ENCODE measurements at regions not wholly inside any gene's neighbourhood (a gene's known extent, or its start where the extent isn't known, plus 50 kb on each side); places are given as distances from the start of the nearest gene placed in this dataset.

DNA sequence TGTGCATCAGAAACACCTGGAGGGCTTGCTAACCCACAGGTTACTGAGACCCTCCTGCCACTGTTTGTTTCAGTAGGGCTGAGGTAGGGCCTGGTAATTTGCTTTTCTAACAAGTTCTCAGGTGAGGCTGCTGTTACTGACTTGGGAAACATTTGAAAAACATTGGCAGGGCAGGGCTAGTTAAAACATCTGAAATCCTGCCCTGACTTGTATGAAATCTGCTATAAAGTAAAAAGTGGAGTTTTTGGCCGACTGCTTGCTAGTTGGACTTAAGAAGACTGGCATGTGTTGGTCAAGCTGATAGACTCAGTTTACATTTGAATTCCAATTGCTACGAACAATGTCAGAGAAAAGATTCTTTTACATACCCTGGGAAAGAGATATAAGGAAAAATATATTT is 111.6 kb upstream of the DLX2 start:
- H3K9me3 Mint-ChIP-seq = no peaks in the 10 kb centered on the region
- no peaks in the 10 kb centered on the region for H3K4me1 Mint-ChIP-seq
- no peak for ATAC-seq (replicated peaks)
- H3K4me3 Mint-ChIP-seq = no peak overlapping the region
- H3K36me3 Mint-ChIP-seq (ENCODE audit: low read depth) = no peaks in the 10 kb centered on the region
- H3K27ac Mint-ChIP-seq = no peak overlapping the region
- H3K27me3 Mint-ChIP-seq = no peaks in the 10 kb centered on the region

DNA sequence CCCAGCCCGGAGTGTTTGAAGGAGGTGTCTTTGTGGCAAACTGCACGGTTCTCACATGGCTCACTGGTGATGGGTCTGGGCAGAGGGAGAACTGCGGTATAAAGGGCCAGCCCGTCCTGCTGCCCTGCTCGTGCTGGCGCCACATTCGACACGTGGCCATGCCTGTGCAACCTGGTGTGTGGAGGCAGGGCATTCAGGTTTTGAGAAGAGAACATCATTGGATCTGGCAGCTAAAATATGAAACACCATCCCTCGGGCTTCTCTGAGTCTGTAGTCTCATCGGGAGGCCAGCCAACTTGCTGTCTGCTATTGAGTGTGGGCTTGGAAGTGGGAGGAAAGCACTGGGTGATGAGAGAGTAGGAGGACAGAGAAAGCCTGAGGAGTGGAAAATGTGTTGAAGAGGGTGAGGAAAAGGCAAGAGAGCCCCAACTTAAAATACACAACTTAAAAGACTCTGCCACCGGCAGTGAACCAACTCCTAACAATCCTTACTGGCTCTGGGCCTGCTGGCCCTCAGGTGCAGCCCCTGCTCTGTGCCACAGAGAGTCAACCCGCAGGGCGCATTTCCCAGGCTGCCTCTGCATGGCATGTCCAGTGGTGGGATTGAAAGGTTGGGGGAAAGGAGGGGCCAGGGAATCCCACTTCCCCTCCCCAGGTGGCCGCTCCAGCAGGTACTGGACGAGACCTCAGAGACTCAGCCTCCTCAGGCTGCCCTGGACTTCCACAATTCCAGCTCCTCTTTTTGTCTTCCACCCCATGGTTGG is 112.7 kb upstream of the DLX2 start:
- H3K9me3 Mint-ChIP-seq = no peaks in the 10 kb centered on the region
- H3K27ac Mint-ChIP-seq = no peak overlapping the region
- no peak overlapping the region for H3K4me3 Mint-ChIP-seq
- H3K36me3 Mint-ChIP-seq (ENCODE audit: low read depth) = no peaks in the 10 kb centered on the region
- H3K27me3 Mint-ChIP-seq = no peaks in the 10 kb centered on the region
- no peaks in the 10 kb centered on the region for H3K4me1 Mint-ChIP-seq
- ATAC-seq (replicated peaks) = no peak

- no peak for ATAC-seq (replicated peaks)
Observed at GRCh38 chr2:172215936-172216335, 113.2 kb upstream of the DLX2 start.

DNA sequence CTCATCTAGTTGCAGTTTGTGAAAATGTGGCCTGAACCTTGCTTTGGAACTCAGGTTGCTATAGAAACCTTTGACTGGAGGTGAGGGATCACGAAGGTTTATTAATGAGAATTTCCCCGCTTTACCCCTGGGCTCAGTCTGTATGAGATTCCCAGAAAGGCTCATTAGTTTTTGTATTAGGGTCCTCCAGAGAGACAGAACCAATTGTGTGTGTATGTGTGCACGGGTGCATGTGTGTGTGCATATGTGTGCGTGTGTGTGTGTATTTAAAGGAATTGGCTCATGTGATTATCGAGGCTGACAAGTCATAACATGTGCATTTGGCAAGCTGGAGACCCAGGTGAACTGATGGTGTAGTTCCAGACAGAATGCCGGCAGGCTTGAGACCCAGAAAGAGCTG is 113.8 kb upstream of the DLX2 start:
- Mint-ChIP-seq H3K27ac (no peak overlapping the region), H3K4me3 (no peak overlapping the region), H3K27me3 (no peaks in the 10 kb centered on the region), H3K9me3 (no peaks in the 10 kb centered on the region), H3K36me3 (ENCODE audit: low read depth) (no peaks in the 10 kb centered on the region), H3K4me1 (no peaks in the 10 kb centered on the region)
- no peak for ATAC-seq (replicated peaks)

More at GRCh38 chr2:172215936-172216335, 113.2 kb upstream of the DLX2 start:
- no peak overlapping the region for H3K27ac Mint-ChIP-seq
- no peaks in the 10 kb centered on the region for H3K36me3 Mint-ChIP-seq (ENCODE audit: low read depth)
- no peaks in the 10 kb centered on the region for H3K27me3 Mint-ChIP-seq
- no peaks in the 10 kb centered on the region for H3K4me1 Mint-ChIP-seq
- H3K9me3 Mint-ChIP-seq = no peaks in the 10 kb centered on the region
- H3K4me3 Mint-ChIP-seq = no peak overlapping the region

- Mint-ChIP-seq H3K27me3 (no peaks in the 10 kb centered on the region), H3K4me1 (peaks cover 6% of the 10 kb centered on the region), H3K36me3 (ENCODE audit: low read depth) (no peaks in the 10 kb centered on the region), H3K9me3 (no peaks in the 10 kb centered on the region), H3K27ac (no peak overlapping the region), H3K4me3 (no peak overlapping the region)
- ATAC-seq (replicated peaks) = no peak
Observed at GRCh38 chr2:172219201-172219600, 116.5 kb upstream of the DLX2 start.

GRCh38 chr2:172220121-172220520 is 117.4 kb upstream of the DLX2 start:
- no peak for ATAC-seq (replicated peaks)
- H3K9me3 Mint-ChIP-seq = no peaks in the 10 kb centered on the region
- H3K36me3 Mint-ChIP-seq (ENCODE audit: low read depth) = no peaks in the 10 kb centered on the region
- peaks cover 15% of the 10 kb centered on the region for H3K4me1 Mint-ChIP-seq
- no peak overlapping the region for H3K4me3 Mint-ChIP-seq
- H3K27ac Mint-ChIP-seq = no peak overlapping the region
- H3K27me3 Mint-ChIP-seq = no peaks in the 10 kb centered on the region

DNA sequence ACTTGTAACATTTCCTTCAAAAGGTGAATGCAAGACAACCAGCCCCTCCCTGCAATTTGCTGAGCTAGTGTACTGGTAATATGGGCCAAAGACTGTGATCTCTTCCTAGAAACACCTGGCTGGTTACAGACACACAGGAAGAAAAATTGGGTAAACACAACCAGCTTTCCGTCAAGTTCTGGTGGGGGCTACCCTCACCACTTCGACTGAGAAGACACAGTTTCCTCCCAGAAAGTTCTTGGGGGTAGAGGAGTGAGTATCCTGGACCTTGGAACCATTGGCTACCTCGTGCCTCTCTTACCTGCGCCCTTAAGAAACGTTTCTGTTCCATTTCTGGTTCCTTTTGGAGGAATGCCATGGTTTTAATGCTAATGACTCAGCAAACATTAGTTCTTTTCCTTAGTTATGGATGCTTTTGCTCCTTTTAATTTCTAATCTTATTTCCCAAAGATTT is 120.9 kb upstream of the DLX2 start:
- Mint-ChIP-seq H3K27ac (peak overlapping the region; percentile 17), H3K4me3 (peak overlapping the region; percentile 16), H3K9me3 (no peaks in the 10 kb centered on the region), H3K36me3 (ENCODE audit: low read depth) (no peaks in the 10 kb centered on the region), H3K4me1 (peaks cover 25% of the 10 kb centered on the region), H3K27me3 (no peaks in the 10 kb centered on the region)
- ATAC-seq (replicated peaks) = no peak

- H3K9me3 Mint-ChIP-seq = no peaks in the 10 kb centered on the region
- H3K4me1 Mint-ChIP-seq = peaks cover 32% of the 10 kb centered on the region
- no peaks in the 10 kb centered on the region for H3K27me3 Mint-ChIP-seq
- no peak overlapping the region for H3K27ac Mint-ChIP-seq
- H3K36me3 Mint-ChIP-seq (ENCODE audit: low read depth) = no peaks in the 10 kb centered on the region
- no peak for ATAC-seq (replicated peaks)
- H3K4me3 Mint-ChIP-seq = no peak overlapping the region
Observed at GRCh38 chr2:172225786-172226185, 123.1 kb upstream of the DLX2 start.

DNA sequence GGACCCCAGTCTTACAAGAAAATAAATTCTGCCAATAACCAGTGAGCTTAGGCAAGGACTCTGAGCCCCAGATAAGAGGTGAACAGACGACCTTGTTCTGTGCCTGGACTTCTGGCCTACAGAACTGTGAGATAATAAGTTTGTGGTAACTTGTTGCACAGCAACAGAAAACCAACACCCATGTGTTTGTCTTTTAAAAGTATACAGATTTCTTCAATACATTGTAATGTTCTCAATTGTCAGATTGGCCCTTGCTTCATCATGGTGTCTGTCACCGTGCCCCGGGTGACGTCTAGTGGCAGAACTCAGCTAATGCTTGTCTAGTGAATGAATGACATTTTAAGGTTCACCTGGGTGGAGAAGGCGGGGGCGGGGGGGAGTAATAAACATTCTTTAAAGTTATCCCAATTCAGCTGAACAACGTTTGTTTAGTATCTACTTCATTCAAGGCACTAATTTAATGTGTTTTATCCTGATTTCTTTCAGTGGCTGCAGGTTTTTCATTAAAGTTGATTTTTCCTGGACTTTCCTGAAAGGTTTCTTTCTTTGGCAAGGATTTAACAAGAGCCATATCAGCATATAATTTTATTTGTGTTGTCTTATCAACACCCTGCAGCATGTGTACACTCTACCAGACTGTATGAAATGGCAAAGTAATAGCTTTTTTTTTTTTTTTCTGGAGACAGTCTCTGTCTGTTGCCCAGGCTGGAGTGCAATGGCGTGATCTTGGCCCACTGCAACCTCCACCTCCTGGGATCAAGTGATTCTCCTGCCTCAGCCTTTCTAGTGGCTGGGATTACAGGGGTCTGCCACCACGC is 123.8 kb upstream of the DLX2 start:
- Mint-ChIP-seq H3K27me3 (no peaks in the 10 kb centered on the region), H3K27ac (no peak overlapping the region), H3K4me1 (peaks cover 32% of the 10 kb centered on the region), H3K36me3 (ENCODE audit: low read depth) (no peaks in the 10 kb centered on the region), H3K4me3 (no peak overlapping the region), H3K9me3 (no peaks in the 10 kb centered on the region)
- ATAC-seq (replicated peaks) = peak; percentile 46

GRCh38 chr2:172227719-172228118 is 125.0 kb upstream of the DLX2 start:
- H3K4me1 Mint-ChIP-seq = peaks cover 40% of the 10 kb centered on the region
- H3K27ac Mint-ChIP-seq = no peak overlapping the region

DNA sequence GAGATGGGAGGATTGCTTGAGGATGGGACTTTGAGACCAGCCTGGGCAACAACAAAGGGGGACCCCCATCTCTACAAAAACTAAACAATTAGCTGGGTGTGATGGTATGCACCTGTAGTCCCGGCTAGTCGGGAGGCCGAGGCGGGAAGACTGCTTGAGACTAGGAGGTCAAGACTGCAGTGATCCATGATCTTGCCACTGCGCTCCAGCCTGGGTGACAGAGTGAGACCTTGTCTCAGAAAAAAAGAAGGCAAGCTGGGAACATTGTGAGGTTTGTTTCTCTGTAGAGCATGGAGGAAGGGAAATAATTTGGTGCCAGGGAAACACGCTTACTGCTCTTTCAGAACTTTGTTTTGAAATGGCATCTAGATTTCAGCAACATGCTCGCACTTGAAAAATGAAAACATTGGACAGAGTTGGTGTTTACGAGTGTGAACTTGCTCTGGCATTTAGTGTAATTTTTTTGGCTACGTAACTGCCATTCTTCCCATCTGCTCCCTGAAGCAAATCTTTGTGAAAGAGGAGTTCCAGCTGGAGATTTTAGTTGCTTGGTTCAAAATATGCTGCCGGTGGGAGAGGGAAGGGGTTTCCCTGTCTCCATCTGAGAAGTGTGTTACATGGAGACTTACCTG is 125.6 kb upstream of the DLX2 start:
- Mint-ChIP-seq H3K27me3 (no peaks in the 10 kb centered on the region), H3K27ac (peak overlapping the region; percentile 45), H3K4me1 (peaks cover 34% of the 10 kb centered on the region), H3K36me3 (ENCODE audit: low read depth) (no peaks in the 10 kb centered on the region), H3K4me3 (no peak overlapping the region), H3K9me3 (no peaks in the 10 kb centered on the region)
- ATAC-seq (replicated peaks) = no peak

More at GRCh38 chr2:172227719-172228118, 125.0 kb upstream of the DLX2 start:
- no peaks in the 10 kb centered on the region for H3K27me3 Mint-ChIP-seq
- H3K36me3 Mint-ChIP-seq (ENCODE audit: low read depth) = no peaks in the 10 kb centered on the region
- no peaks in the 10 kb centered on the region for H3K9me3 Mint-ChIP-seq
- no peak for ATAC-seq (replicated peaks)
- no peak overlapping the region for H3K4me3 Mint-ChIP-seq

DNA sequence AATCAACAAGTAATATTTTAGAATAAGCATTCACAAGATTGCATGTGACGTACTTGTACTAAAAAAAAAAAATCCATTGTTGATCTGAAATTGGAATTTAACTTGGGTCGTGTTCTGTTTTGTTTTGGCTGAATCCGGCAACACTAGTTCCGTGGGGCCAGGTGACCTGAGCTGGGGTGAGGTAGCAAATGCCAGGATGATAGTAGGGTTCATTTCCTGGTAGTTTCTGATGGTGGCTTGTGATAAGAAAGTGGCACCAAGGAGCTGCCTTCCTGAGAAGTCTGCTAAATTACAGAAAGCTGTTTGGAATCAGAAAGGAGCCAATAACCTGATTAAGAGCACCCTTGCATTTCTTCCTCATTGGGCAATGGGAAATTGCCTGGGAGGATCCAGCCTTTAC is 126.4 kb upstream of the DLX2 start:
- Mint-ChIP-seq H3K9me3 (no peaks in the 10 kb centered on the region), H3K27ac (peak overlapping the region; percentile 45), H3K27me3 (peaks cover 2% of the 10 kb centered on the region), H3K4me3 (no peak overlapping the region), H3K36me3 (ENCODE audit: low read depth) (no peaks in the 10 kb centered on the region), H3K4me1 (peaks cover 36% of the 10 kb centered on the region)
- no peak for ATAC-seq (replicated peaks)

DNA sequence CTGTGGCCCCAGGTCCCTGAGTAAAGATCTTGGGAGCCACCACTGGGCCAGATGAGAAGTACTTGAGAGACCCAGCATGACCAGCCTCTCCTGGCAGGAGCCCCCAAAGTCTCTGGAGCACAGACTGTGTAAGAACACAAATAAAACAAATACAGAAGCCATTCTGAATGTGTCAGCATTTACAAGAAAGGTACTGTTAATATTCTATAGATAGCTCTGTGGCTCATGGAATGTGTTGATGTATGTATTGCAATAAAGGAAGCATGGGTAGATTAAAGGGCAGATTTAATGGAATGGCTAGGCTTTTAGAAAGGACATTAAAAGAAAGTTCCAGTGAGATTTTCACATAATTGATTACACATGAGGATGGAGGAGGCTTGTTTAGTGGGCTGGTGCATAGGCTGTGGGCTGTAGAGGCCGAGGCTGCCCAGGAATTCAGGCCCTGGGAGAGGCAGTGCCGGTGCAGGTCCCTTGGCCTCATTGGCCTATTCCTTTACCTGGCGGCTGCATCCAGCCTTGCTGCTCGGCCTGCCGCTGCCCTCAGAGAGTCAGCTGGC is 127.7 kb upstream of the DLX2 start:
- no peak overlapping the region for H3K27ac Mint-ChIP-seq
- no peaks in the 10 kb centered on the region for H3K9me3 Mint-ChIP-seq
- H3K4me3 Mint-ChIP-seq = no peak overlapping the region
- peaks cover 7% of the 10 kb centered on the region for H3K27me3 Mint-ChIP-seq
- ATAC-seq (replicated peaks) = no peak
- H3K36me3 Mint-ChIP-seq (ENCODE audit: low read depth) = no peaks in the 10 kb centered on the region
- peaks cover 33% of the 10 kb centered on the region for H3K4me1 Mint-ChIP-seq

DNA sequence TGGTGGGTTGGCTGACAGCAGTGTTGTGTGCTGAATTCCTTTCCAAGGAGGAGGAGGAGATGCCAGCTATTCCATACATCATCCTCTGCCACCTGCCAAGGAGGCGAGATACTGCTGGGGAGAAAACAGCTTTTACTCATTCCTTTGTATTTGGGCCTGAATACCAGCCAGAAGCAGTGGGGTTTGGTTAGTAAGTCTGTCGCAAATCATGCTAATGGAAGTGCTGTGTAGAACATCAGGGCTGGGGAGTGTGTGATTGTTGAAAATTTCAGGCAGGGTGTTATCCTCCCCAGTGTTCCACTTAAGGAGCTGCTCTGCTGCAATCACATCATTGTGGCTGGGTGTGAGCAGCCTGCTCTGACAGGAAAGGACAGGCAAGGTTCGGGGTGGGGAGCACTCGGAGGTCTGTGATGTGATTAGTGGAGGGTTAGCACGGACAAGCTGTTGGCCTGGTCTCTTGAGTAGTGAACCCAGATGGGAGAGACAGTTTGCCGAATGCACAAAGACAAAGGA is 128.2 kb upstream of the DLX2 start:
- peaks cover 7% of the 10 kb centered on the region for H3K27me3 Mint-ChIP-seq
- no peak for ATAC-seq (replicated peaks)
- no peaks in the 10 kb centered on the region for H3K9me3 Mint-ChIP-seq
- no peaks in the 10 kb centered on the region for H3K36me3 Mint-ChIP-seq (ENCODE audit: low read depth)
- H3K4me3 Mint-ChIP-seq = no peak overlapping the region
- peaks cover 28% of the 10 kb centered on the region for H3K4me1 Mint-ChIP-seq
- no peak overlapping the region for H3K27ac Mint-ChIP-seq

All from activated T-helper 17 cell treated with anti-CD3 and anti-CD28 coated beads, Interleukin-2, amount 50 U/mL, for 72 hours (primary cell).